Activated CD4-positive, alpha-beta memory T cell treated with anti-CD3 and anti-CD28 coated beads for 36 hours (primary cell): ENCODE measurements at regions not wholly inside any gene's neighbourhood (a gene's known extent, or its start where the extent isn't known, plus 50 kb on each side); places are given as distances from the start of the nearest gene placed in this dataset.

Experiments
- CTCF ChIA-PET: fragments of 350-600 bp; sonication (Branson Sonifier 250); formaldehyde crosslinking; loops from one replicate; lab custom pipeline; 2021; ENCODE audit warnings: antibody characterized with exemption, inconsistent platforms; lab: Charles Lee
- POLR2A ChIA-PET: fragments of 350-600 bp; sonication (Branson Sonifier 250); formaldehyde crosslinking; loops from one replicate; lab custom pipeline; 2021; ENCODE audit warnings: antibody characterized with exemption; lab: Charles Lee
- DNase-seq: peaks from one replicate; pipeline ENCODE4 v3.0.0-alpha.2; 2020
- H3K27ac Mint-ChIP-seq: one replicate; pipeline ENCODE4 v1.8.0; 2021; ENCODE audit warnings: mixed read lengths
- H3K27me3 Mint-ChIP-seq: one replicate; pipeline ENCODE4 v1.8.0; 2021; ENCODE audit warnings: mixed read lengths
- H3K36me3 Mint-ChIP-seq: one replicate; pipeline ENCODE4 v1.8.0; 2021; ENCODE audit warnings: mixed read lengths
- H3K4me1 Mint-ChIP-seq: one replicate; pipeline ENCODE4 v1.8.0; 2021; ENCODE audit warnings: low read depth, mixed read lengths
- H3K4me3 Mint-ChIP-seq: one replicate; pipeline ENCODE4 v1.8.0; 2021; ENCODE audit warnings: mild to moderate bottlenecking, mixed read lengths
- H3K9me3 Mint-ChIP-seq: one replicate; pipeline ENCODE4 v1.8.0; 2021; ENCODE audit warnings: mixed read lengths
- intact Hi-C: fragments of 100-400 bp; cut with micrococcal nuclease; formaldehyde crosslinking; loops from one replicate; pipeline ENCODE4 v1.15.1; 2023

DNA sequence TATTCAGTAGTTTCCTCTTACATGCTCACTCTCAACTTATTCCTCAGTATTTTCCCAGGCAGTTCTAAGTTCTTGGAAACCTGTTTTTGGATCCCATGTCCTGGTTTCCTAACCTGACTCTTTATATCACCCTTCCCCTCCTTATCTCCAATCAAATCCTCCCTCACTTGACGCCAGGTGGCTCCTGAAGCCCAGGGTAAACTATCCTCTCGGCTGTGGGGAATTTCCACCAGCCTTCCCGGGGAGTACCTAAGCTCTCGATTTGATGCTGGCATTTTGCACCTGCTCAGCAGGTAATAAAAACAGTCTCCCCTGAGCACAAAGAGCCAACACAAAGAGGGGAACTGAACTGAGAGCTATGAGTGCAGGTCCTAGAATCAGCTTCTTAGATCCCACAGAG, 538.0 kb downstream of the SLC4A3 start:
- no peaks in the 10 kb centered on the region for H3K9me3 Mint-ChIP-seq
- H3K27ac Mint-ChIP-seq = no peak overlapping the region
- H3K27me3 Mint-ChIP-seq = peaks cover 2% of the 10 kb centered on the region
- no peaks in the 10 kb centered on the region for H3K4me1 Mint-ChIP-seq
- no peak for DNase-seq
- no peaks in the 10 kb centered on the region for H3K36me3 Mint-ChIP-seq
- intact Hi-C loops = no loop called here
- ChIA-PET POLR2A (no interaction called here), CTCF (no interaction called here)
- no peak overlapping the region for H3K4me3 Mint-ChIP-seq

- ChIA-PET POLR2A (no interaction called here), CTCF (no interaction called here)
- H3K9me3 Mint-ChIP-seq = no peaks in the 10 kb centered on the region
- no peak overlapping the region for H3K27ac Mint-ChIP-seq
- no peak for DNase-seq
- H3K27me3 Mint-ChIP-seq = peaks cover 2% of the 10 kb centered on the region
- H3K36me3 Mint-ChIP-seq = no peaks in the 10 kb centered on the region
- H3K4me1 Mint-ChIP-seq = no peaks in the 10 kb centered on the region
- intact Hi-C loops = no loop called here
- no peak overlapping the region for H3K4me3 Mint-ChIP-seq
These were observed 539.2 kb downstream of the SLC4A3 start for GRCh38 chr2:220166616-220167015.

GRCh38 chr2:220167956-220168355, 540.5 kb downstream of the SLC4A3 start:
- no peaks in the 10 kb centered on the region for H3K36me3 Mint-ChIP-seq
- H3K27me3 Mint-ChIP-seq = peaks cover 2% of the 10 kb centered on the region
- POLR2A ChIA-PET = no interaction called here
- CTCF ChIA-PET = no interaction called here
- H3K4me3 Mint-ChIP-seq = no peak overlapping the region
- DNase-seq = no peak
- no peak overlapping the region for H3K27ac Mint-ChIP-seq
- no peaks in the 10 kb centered on the region for H3K9me3 Mint-ChIP-seq
- intact Hi-C loops = no loop called here
- H3K4me1 Mint-ChIP-seq = no peaks in the 10 kb centered on the region

GRCh38 chr2:220168891-220169546, 541.6 kb downstream of the SLC4A3 start:
- Mint-ChIP-seq H3K9me3 (no peaks in the 10 kb centered on the region), H3K4me3 (no peak overlapping the region), H3K36me3 (no peaks in the 10 kb centered on the region), H3K27me3 (peaks cover 2% of the 10 kb centered on the region), H3K4me1 (no peaks in the 10 kb centered on the region), H3K27ac (no peak overlapping the region)
- ChIA-PET CTCF (no interaction called here), POLR2A (no interaction called here)
- intact Hi-C loops = no loop called here
- no peak for DNase-seq

DNA sequence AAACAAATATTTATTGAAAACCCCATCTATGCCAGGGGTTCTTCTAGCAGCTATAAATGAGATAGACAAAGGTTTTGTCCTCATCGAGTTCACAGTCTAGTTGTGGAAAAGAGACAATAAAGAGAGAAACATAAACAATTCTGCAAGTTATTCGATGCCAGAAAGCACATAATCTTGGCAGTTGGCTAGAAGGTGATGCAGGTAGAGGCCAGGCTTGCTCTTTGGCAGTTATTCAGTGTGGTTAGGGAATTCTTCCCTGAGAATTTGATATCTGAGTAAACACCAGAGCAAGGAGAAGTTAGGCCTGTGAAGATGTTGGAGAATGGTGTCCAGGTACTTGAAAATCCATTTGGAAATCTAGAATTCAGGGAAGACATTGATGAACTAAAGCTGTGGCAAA, 547.4 kb downstream of the SLC4A3 start:
- Mint-ChIP-seq H3K4me1 (no peaks in the 10 kb centered on the region), H3K27ac (no peak overlapping the region), H3K9me3 (no peaks in the 10 kb centered on the region), H3K27me3 (no peaks in the 10 kb centered on the region), H3K36me3 (no peaks in the 10 kb centered on the region), H3K4me3 (no peak overlapping the region)
- POLR2A ChIA-PET = no interaction called here
- intact Hi-C loops = no loop called here
- DNase-seq = no peak
- CTCF ChIA-PET = no interaction called here

DNA sequence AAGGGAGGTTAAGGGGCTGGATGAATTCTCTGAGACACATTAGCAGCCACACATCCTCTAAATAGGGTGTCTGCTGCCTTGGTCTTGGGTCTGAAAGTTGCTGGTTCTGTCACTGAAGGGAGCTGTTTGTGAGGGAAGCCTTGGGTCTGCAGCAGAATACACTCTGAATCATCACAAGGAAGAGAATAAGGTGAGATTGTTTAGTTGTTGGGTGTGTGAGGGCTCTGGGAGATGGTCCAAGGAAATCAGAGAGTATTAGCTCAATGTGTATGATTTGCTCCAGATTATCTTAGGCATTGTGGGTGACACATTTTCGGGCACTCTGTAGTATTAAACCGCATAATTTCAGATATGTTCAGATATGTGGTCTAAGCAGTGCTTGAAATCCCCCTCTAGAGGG, 548.5 kb downstream of the SLC4A3 start:
- Mint-ChIP-seq H3K36me3 (no peaks in the 10 kb centered on the region), H3K27ac (no peak overlapping the region), H3K4me1 (no peaks in the 10 kb centered on the region), H3K27me3 (no peaks in the 10 kb centered on the region), H3K9me3 (no peaks in the 10 kb centered on the region), H3K4me3 (no peak overlapping the region)
- intact Hi-C loops = no loop called here
- CTCF ChIA-PET = no interaction called here
- POLR2A ChIA-PET = no interaction called here
- DNase-seq = no peak

DNA sequence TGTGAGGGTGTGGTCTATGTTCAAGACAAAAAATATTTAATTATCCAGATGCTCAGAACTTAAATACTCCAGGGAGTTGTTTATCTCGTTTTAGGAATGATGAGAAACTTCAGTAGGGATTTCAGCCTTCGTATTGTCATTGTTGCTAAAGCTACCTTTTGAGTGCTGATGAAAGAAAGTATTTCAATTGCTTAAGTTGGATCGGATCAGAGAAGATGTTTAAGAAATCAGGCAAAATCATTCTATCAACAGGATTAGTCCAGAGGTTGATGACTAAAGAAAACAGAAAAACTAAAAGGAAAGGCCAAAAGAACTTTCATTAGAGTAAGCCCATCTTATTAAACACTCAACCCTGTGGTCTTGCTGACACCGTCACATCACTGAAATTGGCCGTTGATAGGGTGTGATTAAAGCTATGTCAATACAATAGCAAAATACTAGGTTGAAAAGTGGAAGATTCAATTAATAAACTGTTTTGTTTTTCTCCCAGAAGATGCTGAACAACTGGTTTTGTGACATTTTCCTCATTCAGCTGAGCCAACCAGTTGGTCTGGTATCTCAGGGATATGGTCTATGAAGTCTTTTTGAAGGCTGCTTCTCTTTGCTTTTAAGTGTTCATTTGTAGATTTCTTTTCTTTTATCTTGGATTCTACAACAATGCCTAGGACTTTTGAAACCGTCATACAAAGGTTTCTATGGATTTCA, 551.7 kb downstream of the SLC4A3 start:
- ChIA-PET POLR2A (no interaction called here), CTCF (no interaction called here)
- H3K27me3 Mint-ChIP-seq = no peaks in the 10 kb centered on the region
- no peaks in the 10 kb centered on the region for H3K4me1 Mint-ChIP-seq
- H3K9me3 Mint-ChIP-seq = no peaks in the 10 kb centered on the region
- no peak overlapping the region for H3K4me3 Mint-ChIP-seq
- no peak for DNase-seq
- H3K27ac Mint-ChIP-seq = no peak overlapping the region
- no peaks in the 10 kb centered on the region for H3K36me3 Mint-ChIP-seq
- intact Hi-C loops = no loop called here

- ChIA-PET POLR2A (no interaction called here), CTCF (no interaction called here)
- no peak overlapping the region for H3K27ac Mint-ChIP-seq
- no peaks in the 10 kb centered on the region for H3K27me3 Mint-ChIP-seq
- no peaks in the 10 kb centered on the region for H3K9me3 Mint-ChIP-seq
- no peaks in the 10 kb centered on the region for H3K36me3 Mint-ChIP-seq
- no peaks in the 10 kb centered on the region for H3K4me1 Mint-ChIP-seq
- no peak overlapping the region for H3K4me3 Mint-ChIP-seq
- DNase-seq = no peak
- intact Hi-C loops = no loop called here
These were observed 553.7 kb downstream of the SLC4A3 start for GRCh38 chr2:220181165-220181564.

DNA sequence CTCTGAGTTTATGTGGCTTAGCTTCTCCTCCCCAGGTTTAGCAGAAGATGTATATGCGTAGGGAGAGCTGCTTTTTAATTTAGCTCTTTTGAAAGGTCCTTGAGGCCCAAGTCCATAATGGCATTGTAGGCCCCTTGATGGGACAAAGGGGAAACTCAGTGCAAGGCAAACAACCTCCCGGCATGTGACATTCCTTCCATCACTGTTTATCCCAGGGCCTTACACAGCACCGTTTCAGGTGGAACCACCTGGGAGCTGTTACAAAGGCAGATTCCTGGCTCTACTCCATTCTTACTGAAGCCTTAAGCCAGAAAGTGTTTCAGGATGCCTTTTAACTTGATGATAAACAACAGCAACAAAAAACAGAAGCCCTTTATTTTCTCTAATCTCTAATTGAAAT, 555.4 kb downstream of the SLC4A3 start:
- Mint-ChIP-seq H3K4me1 (no peaks in the 10 kb centered on the region), H3K4me3 (no peak overlapping the region), H3K36me3 (no peaks in the 10 kb centered on the region), H3K9me3 (no peaks in the 10 kb centered on the region), H3K27ac (no peak overlapping the region), H3K27me3 (no peaks in the 10 kb centered on the region)
- DNase-seq = no peak
- intact Hi-C loops = no loop called here
- ChIA-PET CTCF (no interaction called here), POLR2A (no interaction called here)

GRCh38 chr2:220185766-220186305, 558.4 kb downstream of the SLC4A3 start:
- intact Hi-C loops = no loop called here
- peaks cover 2% of the 10 kb centered on the region for H3K9me3 Mint-ChIP-seq
- H3K4me3 Mint-ChIP-seq = no peak overlapping the region
- H3K27me3 Mint-ChIP-seq = no peaks in the 10 kb centered on the region
- no peaks in the 10 kb centered on the region for H3K36me3 Mint-ChIP-seq
- no peak for DNase-seq
- ChIA-PET CTCF (no interaction called here), POLR2A (no interaction called here)
- no peak overlapping the region for H3K27ac Mint-ChIP-seq
- H3K4me1 Mint-ChIP-seq = no peaks in the 10 kb centered on the region

DNA sequence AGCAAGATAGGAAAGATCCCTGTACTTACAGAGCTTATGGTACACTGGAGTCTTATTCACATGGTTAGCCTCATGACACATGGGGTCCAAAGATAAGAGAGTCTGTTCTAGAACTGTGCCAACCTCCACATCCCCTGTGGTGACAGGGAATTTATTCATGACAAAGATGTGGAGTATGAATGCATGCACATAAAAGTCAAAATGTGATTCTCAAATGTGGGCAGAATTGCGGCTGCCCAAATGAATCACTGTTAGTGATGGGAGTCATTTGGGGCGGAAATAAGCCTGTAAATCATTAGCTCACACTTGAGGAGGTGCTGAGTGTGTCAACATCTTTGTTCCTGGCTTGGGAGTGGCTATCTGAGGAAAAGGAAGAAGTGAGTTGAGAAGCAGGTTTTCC, 560.6 kb downstream of the SLC4A3 start:
- DNase-seq = no peak

DNA sequence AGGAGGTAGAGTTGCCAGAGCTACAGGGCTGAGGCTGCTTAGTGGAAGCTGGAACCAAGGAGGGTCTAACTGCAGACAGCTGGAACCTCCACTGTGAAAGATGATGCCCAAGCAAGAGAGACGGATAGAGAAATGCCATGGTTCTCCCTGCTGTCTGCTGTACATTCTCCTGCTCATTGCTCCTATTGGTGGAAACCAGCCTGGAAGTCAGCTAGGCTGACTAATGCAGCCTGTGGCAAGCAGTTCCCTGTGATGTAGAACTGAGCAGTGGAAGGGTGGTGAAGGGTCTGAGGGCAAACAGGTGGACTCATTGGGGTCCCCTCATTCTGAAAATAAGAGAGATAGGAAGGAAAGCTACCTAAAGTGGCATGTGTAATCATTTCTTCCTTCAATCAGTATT, 563.6 kb downstream of the SLC4A3 start:
- Mint-ChIP-seq H3K27me3 (no peaks in the 10 kb centered on the region), H3K4me1 (no peaks in the 10 kb centered on the region), H3K4me3 (no peak overlapping the region), H3K27ac (no peak overlapping the region), H3K9me3 (peaks cover 2% of the 10 kb centered on the region), H3K36me3 (no peaks in the 10 kb centered on the region)
- no peak for DNase-seq
- ChIA-PET CTCF (no interaction called here), POLR2A (interaction anchor here (0.5 kb wide), 1 partner anchor 373 kb away, joined by 3 read pairs; no protein-coding TSS in a partner anchor)
- intact Hi-C loops = no loop called here

More for the DNA sequence above, 560.6 kb downstream of the SLC4A3 start:
- H3K4me3 Mint-ChIP-seq = no peak overlapping the region
- no peak overlapping the region for H3K27ac Mint-ChIP-seq
- intact Hi-C loops = no loop called here
- H3K27me3 Mint-ChIP-seq = no peaks in the 10 kb centered on the region
- H3K4me1 Mint-ChIP-seq = no peaks in the 10 kb centered on the region
- ChIA-PET POLR2A (no interaction called here), CTCF (no interaction called here)
- H3K9me3 Mint-ChIP-seq = peaks cover 2% of the 10 kb centered on the region
- H3K36me3 Mint-ChIP-seq = no peaks in the 10 kb centered on the region

DNA sequence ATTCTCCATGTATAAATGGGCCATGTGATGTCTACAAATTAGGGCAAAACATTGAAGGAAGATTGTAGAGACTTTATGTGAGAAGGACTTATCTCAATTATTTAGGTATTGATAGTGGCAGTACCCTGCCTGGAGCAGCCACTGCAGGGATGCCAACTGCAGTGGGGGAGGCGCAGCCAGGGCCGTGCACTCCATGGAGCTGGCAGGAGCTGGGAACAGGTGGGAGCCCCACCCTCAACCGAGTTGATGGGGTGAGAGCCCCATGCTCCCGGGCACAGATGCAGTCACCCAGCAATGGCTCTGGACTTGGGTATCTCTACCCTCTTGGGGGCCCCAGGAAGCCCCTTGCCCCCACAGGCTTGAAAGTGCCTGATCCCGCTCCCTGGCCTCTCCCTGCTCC, 564.3 kb downstream of the SLC4A3 start:
- ChIA-PET POLR2A (no interaction called here), CTCF (no interaction called here)
- H3K27ac Mint-ChIP-seq = no peak overlapping the region
- no peak for DNase-seq
- peaks cover 2% of the 10 kb centered on the region for H3K9me3 Mint-ChIP-seq
- no peaks in the 10 kb centered on the region for H3K36me3 Mint-ChIP-seq
- H3K27me3 Mint-ChIP-seq = no peaks in the 10 kb centered on the region
- H3K4me1 Mint-ChIP-seq = no peaks in the 10 kb centered on the region
- no peak overlapping the region for H3K4me3 Mint-ChIP-seq
- intact Hi-C loops = no loop called here
